Osteocyte (in vitro differentiated cells): ENCODE measurements at regions not wholly inside any gene's neighbourhood (a gene's known extent, or its start where the extent isn't known, plus 50 kb on each side); places are given as distances from the start of the nearest gene placed in this dataset.
"Not testable (repeated sequence)": the region's sequence is repeated elsewhere in the genome, so short reads cannot be mapped to it uniquely, and the experiment has no call there.

Source experiments
- DNase-seq: peaks from one replicate; pipeline ENCODE4 v3.0.0; 2021; ENCODE audit warnings: mixed read lengths; ENCODE audit not compliant: unreplicated experiment; ENCODE audit errors: extremely low spot score
- H3K27ac Mint-ChIP-seq: one replicate; pipeline ENCODE4 v1.8.0; 2021; ENCODE audit warnings: mild to moderate bottlenecking, mixed read lengths; ENCODE audit not compliant: unreplicated experiment
- H3K27me3 Mint-ChIP-seq: one replicate; pipeline ENCODE4 v1.8.0; 2021; ENCODE audit warnings: mixed read lengths; ENCODE audit not compliant: unreplicated experiment
- H3K36me3 Mint-ChIP-seq: one replicate; pipeline ENCODE4 v1.8.0; 2021; ENCODE audit warnings: mixed read lengths; ENCODE audit not compliant: unreplicated experiment
- H3K4me1 Mint-ChIP-seq: one replicate; pipeline ENCODE4 v1.8.0; 2021; ENCODE audit warnings: mixed read lengths; ENCODE audit not compliant: unreplicated experiment
- H3K4me3 Mint-ChIP-seq: one replicate; pipeline ENCODE4 v1.8.0; 2021; ENCODE audit warnings: mild to moderate bottlenecking, moderate library complexity, mixed read lengths; ENCODE audit not compliant: unreplicated experiment
- H3K9me3 Mint-ChIP-seq: one replicate; pipeline ENCODE4 v1.8.0; 2021; ENCODE audit warnings: mixed read lengths; ENCODE audit not compliant: unreplicated experiment
- TF ChIP-seq, protein P1 (sequence below): fragments of 200-600 bp; sonication (generic); IDR thresholded peaks from 2 replicates; pipeline ENCODE4 v1.5.0; 2021; ENCODE audit warnings: antibody characterized with exemption, mild to moderate bottlenecking, moderate library complexity

DNA sequence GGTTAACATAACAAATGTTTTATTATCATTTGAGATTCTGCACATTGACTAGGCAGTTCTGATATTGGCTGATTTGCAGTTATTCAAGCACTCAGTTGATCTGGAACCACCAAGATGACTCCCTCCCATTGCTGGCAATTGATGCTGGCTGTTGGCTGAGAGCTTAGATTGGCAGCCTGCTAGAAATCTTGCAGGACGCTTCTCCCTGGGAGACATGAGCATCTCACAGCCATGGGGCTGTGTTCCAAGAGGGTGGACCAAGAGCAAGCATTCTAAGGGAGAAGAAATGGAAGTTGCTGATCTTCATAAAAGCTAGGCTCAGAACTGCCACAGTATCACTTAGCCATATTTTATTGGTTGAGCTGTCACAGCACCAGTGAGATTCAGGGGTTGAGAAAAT is 233.4 kb upstream of the ID4 start:
- Mint-ChIP-seq H3K27ac (no peak overlapping the region), H3K9me3 (no peaks in the 10 kb centered on the region), H3K36me3 (no peaks in the 10 kb centered on the region), H3K4me1 (no peaks in the 10 kb centered on the region), H3K4me3 (no peak overlapping the region), H3K27me3 (no peaks in the 10 kb centered on the region)
- TF ChIP-seq, protein P1, sequence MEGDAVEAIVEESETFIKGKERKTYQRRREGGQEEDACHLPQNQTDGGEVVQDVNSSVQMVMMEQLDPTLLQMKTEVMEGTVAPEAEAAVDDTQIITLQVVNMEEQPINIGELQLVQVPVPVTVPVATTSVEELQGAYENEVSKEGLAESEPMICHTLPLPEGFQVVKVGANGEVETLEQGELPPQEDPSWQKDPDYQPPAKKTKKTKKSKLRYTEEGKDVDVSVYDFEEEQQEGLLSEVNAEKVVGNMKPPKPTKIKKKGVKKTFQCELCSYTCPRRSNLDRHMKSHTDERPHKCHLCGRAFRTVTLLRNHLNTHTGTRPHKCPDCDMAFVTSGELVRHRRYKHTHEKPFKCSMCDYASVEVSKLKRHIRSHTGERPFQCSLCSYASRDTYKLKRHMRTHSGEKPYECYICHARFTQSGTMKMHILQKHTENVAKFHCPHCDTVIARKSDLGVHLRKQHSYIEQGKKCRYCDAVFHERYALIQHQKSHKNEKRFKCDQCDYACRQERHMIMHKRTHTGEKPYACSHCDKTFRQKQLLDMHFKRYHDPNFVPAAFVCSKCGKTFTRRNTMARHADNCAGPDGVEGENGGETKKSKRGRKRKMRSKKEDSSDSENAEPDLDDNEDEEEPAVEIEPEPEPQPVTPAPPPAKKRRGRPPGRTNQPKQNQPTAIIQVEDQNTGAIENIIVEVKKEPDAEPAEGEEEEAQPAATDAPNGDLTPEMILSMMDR, result no peak
- DNase-seq, result no peak

DNA sequence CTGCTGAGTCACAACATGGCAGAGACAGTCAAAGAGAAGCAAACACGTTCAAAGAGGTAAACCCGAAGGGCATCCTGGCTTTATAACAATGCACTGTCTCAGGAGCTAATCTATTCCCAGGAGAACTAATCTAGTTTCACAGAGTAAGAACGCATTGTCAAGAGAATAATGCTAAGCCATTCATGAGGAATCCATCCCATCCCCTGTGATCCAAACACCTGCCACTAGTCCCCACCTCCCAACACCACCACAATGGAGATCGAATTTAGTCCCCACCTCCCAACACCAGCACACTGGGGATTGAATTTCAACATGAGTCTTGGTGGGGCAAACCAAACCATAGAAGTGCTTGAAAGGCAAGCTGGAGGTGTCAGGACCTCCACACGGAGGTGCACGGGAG is 231.5 kb upstream of the ID4 start:
- Mint-ChIP-seq H3K4me3 (no peak overlapping the region), H3K9me3 (no peaks in the 10 kb centered on the region), H3K27ac (no peak overlapping the region), H3K36me3 (no peaks in the 10 kb centered on the region), H3K4me1 (no peaks in the 10 kb centered on the region), H3K27me3 (no peaks in the 10 kb centered on the region)
- no peak for DNase-seq
- TF ChIP-seq, protein P1, result no peak

DNA sequence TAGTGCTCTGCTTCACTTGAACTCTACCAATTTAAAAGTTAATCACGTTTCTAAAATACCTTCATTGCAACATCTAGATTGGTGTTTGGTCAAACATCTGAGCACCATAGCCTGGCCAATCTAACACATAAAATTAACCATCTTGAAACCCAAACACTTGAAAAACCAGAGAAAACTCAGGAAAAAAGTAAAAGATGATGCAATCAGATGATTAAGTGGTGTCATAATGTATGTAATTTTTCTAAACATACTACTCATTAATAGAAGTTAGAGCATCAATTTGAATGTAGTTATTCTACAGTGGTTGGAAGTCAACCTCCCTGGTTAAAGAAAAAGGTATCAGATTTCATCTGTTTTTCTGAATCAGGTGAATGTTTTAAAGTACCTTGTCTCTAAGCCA is 228.6 kb upstream of the ID4 start:
- Mint-ChIP-seq H3K9me3 (no peaks in the 10 kb centered on the region), H3K36me3 (no peaks in the 10 kb centered on the region), H3K4me1 (no peaks in the 10 kb centered on the region), H3K4me3 (no peak overlapping the region), H3K27ac (no peak overlapping the region), H3K27me3 (no peaks in the 10 kb centered on the region)
- TF ChIP-seq, protein P1, result no peak
- no peak for DNase-seq

DNA sequence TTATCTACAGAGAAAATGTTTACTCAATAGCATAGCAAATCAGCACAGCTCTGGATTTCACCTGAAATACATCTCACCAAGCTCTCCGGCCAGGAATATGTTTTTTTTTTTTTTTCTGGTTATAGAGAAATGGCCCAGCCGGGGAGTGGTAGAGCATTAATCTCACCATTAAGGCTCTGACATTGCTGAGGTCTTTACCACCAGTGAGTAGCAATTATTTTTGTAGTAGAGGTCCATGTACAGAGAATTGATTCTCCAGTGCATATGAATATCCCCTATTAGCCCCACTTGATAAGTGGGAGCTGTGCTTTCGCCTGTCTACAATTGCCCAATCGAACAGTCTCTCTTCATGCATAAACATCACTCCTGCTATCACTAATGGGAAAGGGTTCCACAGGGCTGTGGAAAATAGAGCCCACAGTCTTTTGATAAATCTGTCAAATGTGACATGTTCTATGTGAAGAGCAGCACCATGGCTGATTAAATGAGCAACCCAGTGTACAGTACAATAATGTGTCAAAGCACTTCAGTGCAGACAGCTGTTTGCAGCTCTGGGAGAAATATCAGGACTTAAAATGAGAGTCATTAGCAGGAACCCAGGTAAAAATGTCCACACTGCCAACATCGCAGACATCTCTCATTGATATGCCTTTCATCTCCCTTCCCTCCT is 227.1 kb upstream of the ID4 start:
- H3K4me1 Mint-ChIP-seq, result no peaks in the 10 kb centered on the region
- no peaks in the 10 kb centered on the region for H3K36me3 Mint-ChIP-seq

DNA sequence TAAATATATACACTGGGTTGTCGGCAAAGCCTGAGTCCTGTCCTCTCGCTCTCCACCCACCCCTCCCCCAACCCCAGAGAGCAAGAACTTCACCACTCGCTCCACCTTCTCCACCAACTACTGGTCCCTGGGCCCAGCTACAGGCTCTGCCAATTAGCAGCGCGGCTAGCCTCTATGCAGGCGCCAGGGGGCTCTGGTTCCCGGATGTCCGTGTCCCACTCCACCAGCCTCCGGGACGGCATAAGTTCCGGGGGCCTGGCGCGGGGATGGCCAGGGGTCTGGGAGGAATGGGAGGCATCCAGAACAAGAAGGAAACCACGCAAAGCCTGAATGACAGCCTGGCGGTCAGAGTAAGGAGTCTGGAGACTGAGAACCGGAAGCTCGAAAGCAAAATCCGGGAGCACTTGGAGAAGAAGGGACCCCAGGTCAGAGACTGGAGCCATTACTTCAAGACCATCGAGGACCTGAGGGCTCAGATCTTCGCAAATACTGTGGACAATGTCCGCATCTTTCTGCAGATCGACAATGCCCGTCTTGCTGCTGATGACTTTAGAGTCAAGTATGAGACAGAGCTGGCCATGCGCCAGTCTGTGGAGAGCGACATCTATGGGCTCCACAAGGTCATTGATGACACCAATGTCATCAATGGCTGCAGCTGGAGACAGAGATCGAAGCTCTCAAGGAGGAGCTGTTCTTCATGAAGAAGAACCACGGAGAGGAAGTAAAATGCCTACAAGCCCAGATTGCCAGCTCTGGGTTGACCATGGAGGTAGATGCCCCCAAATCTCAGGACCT is 224.3 kb upstream of the ID4 start:
- not testable (repeated sequence) for H3K4me3 Mint-ChIP-seq, H3K36me3 Mint-ChIP-seq, H3K27me3 Mint-ChIP-seq, H3K27ac Mint-ChIP-seq, H3K4me1 Mint-ChIP-seq, DNase-seq
- H3K9me3 Mint-ChIP-seq, result peaks cover 20% of the 10 kb centered on the region

More for the DNA sequence above, 227.1 kb upstream of the ID4 start:
- Mint-ChIP-seq H3K27ac (no peak overlapping the region), H3K9me3 (no peaks in the 10 kb centered on the region), H3K27me3 (no peaks in the 10 kb centered on the region), H3K4me3 (no peak overlapping the region)
- DNase-seq, result no peak
- TF ChIP-seq, protein P1, result no peak
